HEK293T (cell line): ENCODE measurements at regions not wholly inside any gene's neighbourhood (a gene's known extent, or its start where the extent isn't known, plus 50 kb on each side); places are given as distances from the start of the nearest gene placed in this dataset.

Experiments used
- ARNT ChIP-seq: fragments of 450-650 bp; IDR thresholded peaks from 2 replicates; pipeline ENCODE4 v1.6.1; 2017; ENCODE audit warnings: mild to moderate bottlenecking
- FOXK2 ChIP-seq: fragments of 450-650 bp; IDR thresholded peaks from 2 replicates; pipeline ENCODE4 v1.6.1; 2016; ENCODE audit warnings: mild to moderate bottlenecking
- FOXM1 ChIP-seq: fragments of 450-650 bp; IDR thresholded peaks from 2 replicates; pipeline ENCODE4 v1.6.1; 2017; ENCODE audit warnings: mild to moderate bottlenecking, borderline replicate concordance
- SP1 ChIP-seq: fragments of 450-650 bp; IDR thresholded peaks from 2 replicates; pipeline ENCODE4 v1.6.1; 2017
- SUZ12 ChIP-seq: fragments of 450-650 bp; IDR thresholded peaks from 2 replicates; pipeline ENCODE4 v1.6.1; 2016; ENCODE audit warnings: mild to moderate bottlenecking
- TARDBP ChIP-seq: fragments of 450-650 bp; IDR thresholded peaks from 2 replicates; pipeline ENCODE4 v1.6.1; 2016
- ZNF384 ChIP-seq: fragments of 450-650 bp; IDR thresholded peaks from 2 replicates; pipeline ENCODE4 v1.6.1; 2016
- TF ChIP-seq, protein P1 (sequence below): fragments of 450-650 bp; IDR thresholded peaks from 2 replicates; pipeline ENCODE4 v1.6.1; 2016

DNA sequence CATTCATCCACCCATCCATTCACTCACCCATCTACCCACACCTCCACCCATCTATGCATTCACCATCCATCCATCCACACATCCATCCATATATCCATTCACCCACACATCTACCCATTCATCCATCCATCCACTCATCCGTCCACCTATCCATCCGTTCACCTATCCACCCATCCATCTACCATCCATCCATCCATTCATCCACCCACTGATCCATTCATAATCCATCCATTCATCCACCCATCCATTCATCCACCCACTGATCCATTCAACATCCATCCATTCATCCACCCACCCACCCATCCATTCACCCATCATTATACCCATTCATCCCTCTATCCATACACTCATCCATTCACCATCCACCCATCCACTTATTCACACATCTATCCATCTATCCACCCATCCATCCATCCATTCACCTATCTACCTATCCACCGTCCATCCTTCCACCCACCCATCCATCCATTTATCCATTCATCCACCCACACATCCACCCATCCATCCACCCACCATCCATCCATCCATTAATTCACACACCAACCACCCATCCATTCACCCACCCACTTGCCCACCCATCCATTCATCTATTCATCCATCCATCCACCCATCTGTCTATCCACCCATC lies 336.5 kb upstream of the IRX4 start:
- TF ChIP-seq TARDBP (no peak), FOXM1 (no peak), FOXK2 (no peak), ARNT (no peak), ZNF384 (no peak), SUZ12 (no peak), SP1 (no peak)
- TF ChIP-seq, protein P1, sequence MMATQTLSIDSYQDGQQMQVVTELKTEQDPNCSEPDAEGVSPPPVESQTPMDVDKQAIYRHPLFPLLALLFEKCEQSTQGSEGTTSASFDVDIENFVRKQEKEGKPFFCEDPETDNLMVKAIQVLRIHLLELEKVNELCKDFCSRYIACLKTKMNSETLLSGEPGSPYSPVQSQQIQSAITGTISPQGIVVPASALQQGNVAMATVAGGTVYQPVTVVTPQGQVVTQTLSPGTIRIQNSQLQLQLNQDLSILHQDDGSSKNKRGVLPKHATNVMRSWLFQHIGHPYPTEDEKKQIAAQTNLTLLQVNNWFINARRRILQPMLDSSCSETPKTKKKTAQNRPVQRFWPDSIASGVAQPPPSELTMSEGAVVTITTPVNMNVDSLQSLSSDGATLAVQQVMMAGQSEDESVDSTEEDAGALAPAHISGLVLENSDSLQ: no peak
